Esophagus squamous epithelium (tissue), 5 donors: ENCODE measurements at regions not wholly inside any gene's neighbourhood (a gene's known extent, or its start where the extent isn't known, plus 50 kb on each side); places are given as distances from the start of the nearest gene placed in this dataset.

ENCODE experiments used
- DNase-seq: peaks from one replicate; lab custom pipeline; 2025; lab: John Stamatoyannopoulos, UW
- H3K27ac ChIP-seq, 4 donors: fragments of 200-600 bp; sonication (generic); one replicate each; pipeline ENCODE4 v1.5.1; 2016 to 2019; ENCODE audit warnings: mild to moderate bottlenecking in 1 of 4
- H3K27me3 ChIP-seq, 4 donors: fragments of 200-600 bp; sonication (generic); 1 replicate in 3 of 4; 2 replicates in 1 of 4; pipeline versions ENCODE4 v1.5.1 to v1.6.0; 2017 to 2021; ENCODE audit warnings: antibody characterized with exemption in 1 of 4
- H3K36me3 ChIP-seq, 3 donors: fragments of 200-600 bp; sonication (generic); one replicate each; pipeline ENCODE4 v1.5.1; 2016 to 2019
- H3K4me1 ChIP-seq, 3 donors: fragments of 200-600 bp; sonication (generic); one replicate each; pipeline ENCODE4 v1.5.1; 2017 to 2019
- H3K4me3 ChIP-seq, 4 donors: fragments of 200-600 bp; sonication (generic); 1 replicate in 3 of 4; 2 replicates in 1 of 4; pipeline ENCODE4 v1.5.1; 2016 to 2019; ENCODE audit warnings: mild to moderate bottlenecking in 2 of 4, moderate library complexity in 1 of 4
- H3K9me3 ChIP-seq, 3 donors: fragments of 200-600 bp; sonication (generic); one replicate each; pipeline ENCODE4 v1.5.1; 2016 to 2019
- POLR2A ChIP-seq, 4 donors: fragments of 450-650 bp; IDR thresholded peaks; one replicate each; pipeline ENCODE4 v1.6.1; 2017; ENCODE audit warnings: antibody characterized with exemption in 4 of 4, mild to moderate bottlenecking in 4 of 4, moderate library complexity in 3 of 4
- WGBS, 2 donors: methylation state at CpG; one replicate each; pipeline ENCODE4 v1.1.5; 2018; 5-methylcytosine and 5-hydroxymethylcytosine counted together
- intact Hi-C: fragments of 100-400 bp; cut with DNase I; formaldehyde crosslinking; loops from one replicate; pipeline ENCODE4 v1.15.0; 2022
- TF ChIP-seq, protein P1 (sequence below), 6 experiments: fragments of 450-650 bp in 4 of 6; fragments of 200-600 bp in 2 of 6; sonication (generic) in 2 of 6; IDR thresholded peaks; one replicate each; pipeline ENCODE4 v1.5.1; 2016 to 2019; ENCODE audit warnings: antibody characterized with exemption in 6 of 6, mild to moderate bottlenecking in 4 of 6, moderate library complexity in 4 of 6
- donor health status: DM: yes; HTN: yes; CAD: no.

DNA sequence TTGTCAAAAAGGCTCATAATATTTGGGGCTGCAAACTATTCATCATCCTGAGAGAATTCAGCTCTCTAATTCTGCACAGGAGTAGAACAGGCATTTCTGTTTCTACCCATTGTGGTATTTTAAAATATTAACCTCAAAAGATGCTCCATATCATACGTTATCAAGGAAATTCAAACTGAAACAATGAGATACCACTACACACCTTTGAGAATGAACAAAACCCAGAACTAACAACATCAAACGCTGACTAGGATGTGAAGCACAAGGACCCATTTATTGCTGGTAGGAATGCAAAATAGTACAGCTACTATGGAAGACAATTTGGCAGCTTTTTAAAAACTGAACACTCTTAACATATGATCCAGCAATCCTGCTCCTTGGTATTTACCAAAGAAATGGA, 171.8 kb downstream of the DUSP6 start:
- H3K27me3 ChIP-seq: no peaks in the 10 kb centered on the region
- H3K4me1 ChIP-seq: peaks cover 19 to 37% (median 24%) of the 10 kb centered on the region in 3 donors
- no peaks in the 10 kb centered on the region for H3K9me3 ChIP-seq
- no peak for DNase-seq
- peak overlapping the region in 3 of 4 donors; percentile 7 to 43 (median 27) for H3K27ac ChIP-seq
- WGBS, 2 donors: 55 to 62% methylated on average over 2 of the region's 2 CpGs
- no peaks in the 10 kb centered on the region for H3K36me3 ChIP-seq
- no peak overlapping the region for H3K4me3 ChIP-seq
- TF ChIP-seq, protein P1, sequence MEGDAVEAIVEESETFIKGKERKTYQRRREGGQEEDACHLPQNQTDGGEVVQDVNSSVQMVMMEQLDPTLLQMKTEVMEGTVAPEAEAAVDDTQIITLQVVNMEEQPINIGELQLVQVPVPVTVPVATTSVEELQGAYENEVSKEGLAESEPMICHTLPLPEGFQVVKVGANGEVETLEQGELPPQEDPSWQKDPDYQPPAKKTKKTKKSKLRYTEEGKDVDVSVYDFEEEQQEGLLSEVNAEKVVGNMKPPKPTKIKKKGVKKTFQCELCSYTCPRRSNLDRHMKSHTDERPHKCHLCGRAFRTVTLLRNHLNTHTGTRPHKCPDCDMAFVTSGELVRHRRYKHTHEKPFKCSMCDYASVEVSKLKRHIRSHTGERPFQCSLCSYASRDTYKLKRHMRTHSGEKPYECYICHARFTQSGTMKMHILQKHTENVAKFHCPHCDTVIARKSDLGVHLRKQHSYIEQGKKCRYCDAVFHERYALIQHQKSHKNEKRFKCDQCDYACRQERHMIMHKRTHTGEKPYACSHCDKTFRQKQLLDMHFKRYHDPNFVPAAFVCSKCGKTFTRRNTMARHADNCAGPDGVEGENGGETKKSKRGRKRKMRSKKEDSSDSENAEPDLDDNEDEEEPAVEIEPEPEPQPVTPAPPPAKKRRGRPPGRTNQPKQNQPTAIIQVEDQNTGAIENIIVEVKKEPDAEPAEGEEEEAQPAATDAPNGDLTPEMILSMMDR (IDR thresholded peaks at IDR 0.05): no peak
- no peak for TF ChIP-seq POLR2A (IDR thresholded peaks at IDR 0.05)
- intact Hi-C loops: no loop called here

GRCh38 chr12:89179983-89180382, 172.3 kb downstream of the DUSP6 start:
- no peaks in the 10 kb centered on the region for H3K27me3 ChIP-seq
- H3K36me3 ChIP-seq: no peaks in the 10 kb centered on the region
- intact Hi-C loops: no loop called here
- TF ChIP-seq, protein P1 (IDR thresholded peaks at IDR 0.05): no peak
- no peak for TF ChIP-seq POLR2A (IDR thresholded peaks at IDR 0.05)
- no peak for DNase-seq
- no peaks in the 10 kb centered on the region for H3K9me3 ChIP-seq
- peak overlapping the region in 2 of 4 donors; percentile 43 to 47 for H3K27ac ChIP-seq
- peaks cover 19 to 37% (median 24%) of the 10 kb centered on the region in 3 donors for H3K4me1 ChIP-seq
- H3K4me3 ChIP-seq: no peak overlapping the region
- WGBS, 2 donors: 5 to 8% methylated on average over 1 of the region's 1 CpG

GRCh38 chr12:89179245-89179644, 173.1 kb downstream of the DUSP6 start:
- no peaks in the 10 kb centered on the region for H3K27me3 ChIP-seq
- TF ChIP-seq, protein P1 (IDR thresholded peaks at IDR 0.05): no peak
- TF ChIP-seq POLR2A (IDR thresholded peaks at IDR 0.05): no peak
- WGBS, 2 donors: 58 to 65% methylated on average over 1 of the region's 1 CpG
- DNase-seq: no peak
- H3K4me3 ChIP-seq: no peak overlapping the region
- H3K36me3 ChIP-seq: no peaks in the 10 kb centered on the region
- H3K27ac ChIP-seq: peak overlapping the region in 2 of 4 donors; percentile 43 to 47
- H3K4me1 ChIP-seq: peaks cover 19 to 37% (median 24%) of the 10 kb centered on the region in 3 donors
- H3K9me3 ChIP-seq: no peaks in the 10 kb centered on the region
- intact Hi-C loops: no loop called here

DNA sequence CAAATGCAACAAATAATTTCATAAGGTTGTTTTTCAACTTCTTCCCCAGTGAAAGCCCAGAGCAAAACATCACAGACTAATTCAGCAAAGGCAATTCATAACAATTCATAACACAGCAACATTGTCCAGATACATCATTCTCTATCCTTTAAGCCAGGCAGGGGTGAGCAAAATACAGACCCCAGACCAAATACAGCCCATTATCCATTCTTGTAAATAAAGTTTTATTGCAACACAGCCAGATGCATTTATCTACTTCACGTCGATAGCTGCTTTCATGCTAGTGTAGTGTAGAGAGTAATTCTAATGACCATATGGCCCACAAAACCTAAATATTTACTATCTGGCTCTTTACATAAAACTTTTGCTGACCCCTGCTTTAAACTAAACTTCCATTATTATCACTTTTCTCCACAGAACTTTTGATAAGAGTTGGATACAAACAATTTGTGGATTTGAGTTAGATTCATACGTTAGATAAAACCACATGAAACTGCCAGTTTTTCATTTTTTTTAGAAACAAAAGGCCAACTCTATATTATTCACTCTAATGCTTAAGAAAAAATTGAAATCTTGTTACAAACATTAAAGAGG, 174.4 kb downstream of the DUSP6 start:
- Histone ChIP-seq H3K4me1 (peaks cover 19 to 37% (median 24%) of the 10 kb centered on the region in 3 donors), H3K27me3 (no peaks in the 10 kb centered on the region), H3K27ac (no peak overlapping the region), H3K4me3 (no peak overlapping the region), H3K9me3 (no peaks in the 10 kb centered on the region), H3K36me3 (no peaks in the 10 kb centered on the region)
- intact Hi-C loops: no loop called here
- WGBS, 2 donors: 81 to 97% methylated on average over 3 of the region's 3 CpGs
- no peak for TF ChIP-seq POLR2A (IDR thresholded peaks at IDR 0.05)
- TF ChIP-seq, protein P1 (IDR thresholded peaks at IDR 0.05): no peak
- no peak for DNase-seq

DNA sequence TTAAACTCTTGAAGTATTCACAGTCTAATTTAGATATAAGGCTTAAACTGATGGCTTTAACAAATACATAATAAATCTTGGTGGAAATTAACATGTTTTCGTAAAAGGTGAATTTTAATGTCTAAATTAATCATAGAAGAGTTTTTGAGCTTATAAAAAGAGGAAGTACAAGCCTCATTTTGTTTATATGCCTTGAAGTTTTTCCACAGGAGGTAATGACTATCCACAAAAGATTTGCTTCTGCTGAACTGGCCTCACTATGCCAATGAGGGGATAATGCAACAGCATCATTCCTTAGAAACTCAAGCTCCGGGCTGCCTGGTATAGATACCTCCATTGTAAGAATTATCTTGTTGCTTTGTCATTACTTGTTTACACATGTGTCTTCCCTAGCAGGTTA, 175.6 kb downstream of the DUSP6 start:
- WGBS, 2 donors: 70 to 83% methylated on average over 2 of the region's 2 CpGs
- no peaks in the 10 kb centered on the region for H3K9me3 ChIP-seq
- TF ChIP-seq POLR2A (IDR thresholded peaks at IDR 0.05): no peak
- TF ChIP-seq, protein P1 (IDR thresholded peaks at IDR 0.05): no peak
- no peak for DNase-seq
- H3K27me3 ChIP-seq: no peaks in the 10 kb centered on the region
- H3K4me3 ChIP-seq: no peak overlapping the region
- peaks cover 19 to 33% (median 21%) of the 10 kb centered on the region in 3 donors for H3K4me1 ChIP-seq
- intact Hi-C loops: no loop called here
- no peak overlapping the region for H3K27ac ChIP-seq
- H3K36me3 ChIP-seq: no peaks in the 10 kb centered on the region
